ENCODE measurements at regions not wholly inside any gene's neighbourhood (a gene's known extent, or its start where the extent isn't known, plus 50 kb on each side); places are given as distances from the start of the nearest gene placed in this dataset.
A peak's percentile ranks its signal among the peaks of the same experiment; 100 is the strongest.

- ATAC-seq (no peak), DNase-seq (ENCODE audit: low spot score) (no peak)
- Histone ChIP-seq H3K27ac (ENCODE audit: low read depth) (no peak overlapping the region), H3K4me2 (no peak overlapping the region), H3K4me3 (no peak overlapping the region), H3K79me2 (replicated peaks; ENCODE audit: insufficient read depth) (no peaks in the 10 kb centered on the region), H4K20me1 (replicated peaks; ENCODE audit: insufficient read depth) (no peaks in the 10 kb centered on the region), H3K36me3 (ENCODE audit: insufficient read depth) (no peaks in the 10 kb centered on the region), H3F3A (replicated peaks; ENCODE audit: low read depth) (no peaks in the 10 kb centered on the region), H3K4me1 (ENCODE audit: insufficient read depth) (peaks cover 6% of the 10 kb centered on the region), H2AFZ (peak overlapping the region; percentile 65; the same call in 1 of the 2 replicates), H3K27me3 (ENCODE audit: insufficient read depth) (no peaks in the 10 kb centered on the region), H3K9me2 (ENCODE audit: insufficient read depth) (no peaks in the 10 kb centered on the region)
- no peaks in the 10 kb centered on the region for H3K36me3 Mint-ChIP-seq (ENCODE audit: low read depth)
- peaks cover 11% of the 10 kb centered on the region; the same call in 2 of the 3 replicates for H3K4me1 Mint-ChIP-seq
- no peak overlapping the region for H3K27ac Mint-ChIP-seq
- no peaks in the 10 kb centered on the region for H3K27me3 Mint-ChIP-seq (ENCODE audit: insufficient read depth, low read depth, poor library complexity)
- TF ChIP-seq REST (IDR thresholded peaks at IDR 0.05; ENCODE audit: unreplicated experiment), result no peak
- no peak for TF ChIP-seq POLR2AphosphoS5 (IDR thresholded peaks at IDR 0.05; ENCODE audit: low read depth)
- TF ChIP-seq, protein P1, sequence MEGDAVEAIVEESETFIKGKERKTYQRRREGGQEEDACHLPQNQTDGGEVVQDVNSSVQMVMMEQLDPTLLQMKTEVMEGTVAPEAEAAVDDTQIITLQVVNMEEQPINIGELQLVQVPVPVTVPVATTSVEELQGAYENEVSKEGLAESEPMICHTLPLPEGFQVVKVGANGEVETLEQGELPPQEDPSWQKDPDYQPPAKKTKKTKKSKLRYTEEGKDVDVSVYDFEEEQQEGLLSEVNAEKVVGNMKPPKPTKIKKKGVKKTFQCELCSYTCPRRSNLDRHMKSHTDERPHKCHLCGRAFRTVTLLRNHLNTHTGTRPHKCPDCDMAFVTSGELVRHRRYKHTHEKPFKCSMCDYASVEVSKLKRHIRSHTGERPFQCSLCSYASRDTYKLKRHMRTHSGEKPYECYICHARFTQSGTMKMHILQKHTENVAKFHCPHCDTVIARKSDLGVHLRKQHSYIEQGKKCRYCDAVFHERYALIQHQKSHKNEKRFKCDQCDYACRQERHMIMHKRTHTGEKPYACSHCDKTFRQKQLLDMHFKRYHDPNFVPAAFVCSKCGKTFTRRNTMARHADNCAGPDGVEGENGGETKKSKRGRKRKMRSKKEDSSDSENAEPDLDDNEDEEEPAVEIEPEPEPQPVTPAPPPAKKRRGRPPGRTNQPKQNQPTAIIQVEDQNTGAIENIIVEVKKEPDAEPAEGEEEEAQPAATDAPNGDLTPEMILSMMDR (conservative IDR thresholded peaks at IDR 0.05; ENCODE audit: low read depth in 2 of 2), result no peak
- TF ChIP-seq STAT1 (IDR thresholded peaks at IDR 0.05; ENCODE audit: unreplicated experiment), result no peak
- H3K4me3 Mint-ChIP-seq, result no peak overlapping the region
- no peaks in the 10 kb centered on the region for H3K9me3 Mint-ChIP-seq
Measured at GRCh38 chr2:144654523-144654922, 134.6 kb upstream of the ZEB2 start.

DNA sequence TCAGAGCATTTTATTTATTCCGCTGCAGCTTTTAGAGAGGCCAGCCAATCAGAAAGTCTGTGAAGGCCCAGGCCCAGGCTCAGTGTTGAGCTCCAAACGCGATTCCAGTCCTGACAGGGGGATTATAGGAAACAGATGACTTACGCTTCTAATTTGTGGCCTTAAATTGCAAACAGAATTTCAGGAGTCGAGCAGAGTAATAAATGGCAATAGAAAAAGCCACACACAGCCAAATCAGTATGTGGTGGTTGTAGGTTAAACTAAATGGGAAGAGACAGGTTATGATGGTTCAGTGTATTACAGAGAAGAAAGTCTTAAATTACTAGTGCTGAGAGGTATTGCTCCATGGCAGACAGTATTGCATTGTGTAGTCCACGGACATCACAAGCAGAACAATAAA is 131.0 kb upstream of the ZEB2 start:
- Histone ChIP-seq H3K4me3 (no peak overlapping the region), H2AFZ (peak overlapping the region; percentile 53; the same call in 1 of the 2 replicates), H4K20me1 (replicated peaks; ENCODE audit: insufficient read depth) (no peaks in the 10 kb centered on the region), H3K9me2 (ENCODE audit: insufficient read depth) (no peaks in the 10 kb centered on the region), H3K4me2 (no peak overlapping the region), H3K79me2 (replicated peaks; ENCODE audit: insufficient read depth) (no peaks in the 10 kb centered on the region), H3K4me1 (ENCODE audit: insufficient read depth) (peaks cover 11% of the 10 kb centered on the region), H3K36me3 (ENCODE audit: insufficient read depth) (no peaks in the 10 kb centered on the region), H3F3A (replicated peaks; ENCODE audit: low read depth) (no peaks in the 10 kb centered on the region), H3K27ac (ENCODE audit: low read depth) (no peak overlapping the region), H3K27me3 (ENCODE audit: insufficient read depth) (no peaks in the 10 kb centered on the region)
- no peaks in the 10 kb centered on the region for H3K27me3 Mint-ChIP-seq (ENCODE audit: insufficient read depth, low read depth, poor library complexity)
- ATAC-seq (peak; percentile 40; the same call in 2 of the 3 replicates), DNase-seq (ENCODE audit: low spot score) (peak; percentile 19)
- H3K9me3 Mint-ChIP-seq, result no peaks in the 10 kb centered on the region
- peaks cover 25% of the 10 kb centered on the region for H3K4me1 Mint-ChIP-seq
- no peaks in the 10 kb centered on the region for H3K36me3 Mint-ChIP-seq (ENCODE audit: low read depth)
- no peak overlapping the region for H3K27ac Mint-ChIP-seq
- no peak overlapping the region for H3K4me3 Mint-ChIP-seq
- TF ChIP-seq STAT1 (IDR thresholded peaks at IDR 0.05; ENCODE audit: unreplicated experiment), result no peak
- no peak for TF ChIP-seq JUNB (IDR thresholded peaks at IDR 0.05; ENCODE audit: unreplicated experiment)
- TF ChIP-seq ZNF114 (CRISPR knock-in tag; IDR thresholded peaks at IDR 0.05), result no peak
- TF ChIP-seq, protein P2, sequence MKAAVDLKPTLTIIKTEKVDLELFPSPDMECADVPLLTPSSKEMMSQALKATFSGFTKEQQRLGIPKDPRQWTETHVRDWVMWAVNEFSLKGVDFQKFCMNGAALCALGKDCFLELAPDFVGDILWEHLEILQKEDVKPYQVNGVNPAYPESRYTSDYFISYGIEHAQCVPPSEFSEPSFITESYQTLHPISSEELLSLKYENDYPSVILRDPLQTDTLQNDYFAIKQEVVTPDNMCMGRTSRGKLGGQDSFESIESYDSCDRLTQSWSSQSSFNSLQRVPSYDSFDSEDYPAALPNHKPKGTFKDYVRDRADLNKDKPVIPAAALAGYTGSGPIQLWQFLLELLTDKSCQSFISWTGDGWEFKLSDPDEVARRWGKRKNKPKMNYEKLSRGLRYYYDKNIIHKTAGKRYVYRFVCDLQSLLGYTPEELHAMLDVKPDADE (IDR thresholded peaks at IDR 0.05), result no peak
- TF ChIP-seq, protein P1 (conservative IDR thresholded peaks at IDR 0.05; ENCODE audit: low read depth in 2 of 2), result no peak

Measured in GM23338 (cell line).